K562 (cell line): ENCODE measurements at regions not wholly inside any gene's neighbourhood (a gene's known extent, or its start where the extent isn't known, plus 50 kb on each side); places are given as distances from the start of the nearest gene placed in this dataset.

Experiments used
- ATAC-seq: fragments of 200-7000 bp; cut with Tn5 transposase; 3 replicates; pipeline ENCODE4 v1.9.1; 2020; ENCODE audit warnings: moderate library complexity
- BruUV-seq: library from RNA; stranded (reverse); fragments of 400-500 nt; replicated peaks from 2 replicates; lab custom pipeline; 2021; lab: Mats Ljungman, UMichigan
- CTCF ChIA-PET: fragments of 300-600 bp; formaldehyde crosslinking; extraction: SDS; loops from one replicate; lab custom pipeline; 2021; ENCODE audit warnings: low intra/inter-chr PET ratio; lab: Yijun Ruan, JAX
- POLR2A ChIA-PET: fragments of 300-600, 350-650 bp; sonication (Branson Sonifier 250); formaldehyde crosslinking; extraction: SDS; loops from one replicate; lab custom pipeline; 2021; ENCODE audit warnings: antibody characterized with exemption, inconsistent platforms; lab: Yijun Ruan, JAX
- DNase-seq, 4 experiments: peaks; one replicate each; pipeline versions ENCODE4 v3.0.0 to v3.0.0-alpha.2; 2011 to 2018; ENCODE audit warnings: low spot score in 3 of 4, mixed read lengths in 3 of 4; ENCODE audit errors: extremely low read depth in 1 of 4
- FAIRE-seq: peaks from 2 replicates; lab custom pipeline; 2011; peaks lifted over from hg19 to GRCh38; lab: Jason Lieb, UNC
- H2AFZ ChIP-seq: 2 replicates; pipeline ENCODE4 v1.6.0; 2011; ENCODE audit warnings: low read depth, low read length, control low read depth, inconsistent platforms
- H3K27ac ChIP-seq: fragments of 200-600 bp; 3 replicates; pipeline ENCODE4 v1.8.0; 2011; ENCODE audit warnings: low read depth, mild to moderate bottlenecking, control low read depth, inconsistent platforms, low read length, moderate library complexity, mixed read lengths; ENCODE audit errors: extremely low read depth
- H3K27me3 ChIP-seq, 2 experiments: fragments of 300-600 bp in 1 of 2; 2 replicates in 1 of 2; 3 replicates in 1 of 2; pipeline versions ENCODE4 v1.6.0 to v1.8.0; 2011; ENCODE audit warnings: inconsistent platforms in 2 of 2, low read length in 2 of 2, mild to moderate bottlenecking in 1 of 2, mixed read lengths in 1 of 2, moderate library complexity in 1 of 2; ENCODE audit not compliant: control insufficient read depth in 2 of 2, insufficient read depth in 2 of 2
- H3K36me3 ChIP-seq: fragments of 300-600 bp; 3 replicates; pipeline ENCODE4 v1.8.0; 2011; ENCODE audit warnings: mild to moderate bottlenecking, low read length, inconsistent platforms; ENCODE audit not compliant: control insufficient read depth, insufficient read depth
- H3K4me1 ChIP-seq, 2 experiments: fragments of 200-600 bp in 1 of 2; replicated peaks in 1 of 2; 2 replicates in 1 of 2; 3 replicates in 1 of 2; pipeline versions ENCODE4 v1.5.1 to v1.8.0; 2011; ENCODE audit warnings: inconsistent platforms in 2 of 2, low read length in 2 of 2, mild to moderate bottlenecking in 1 of 2, mixed read lengths in 1 of 2, moderate library complexity in 1 of 2; ENCODE audit not compliant: control insufficient read depth in 2 of 2, insufficient read depth in 2 of 2
- H3K4me2 ChIP-seq: 2 replicates; pipeline ENCODE4 v1.6.1; 2011; ENCODE audit warnings: low read length, control low read depth, inconsistent platforms, mixed read lengths; ENCODE audit not compliant: insufficient read depth
- H3K4me3 ChIP-seq: fragments of 200-600 bp; sonication (generic), shearing (Covaris generic); 2 replicates; pipeline ENCODE4 v1.5.1; 2016; ENCODE audit warnings: control low read depth, inconsistent platforms
- H3K79me2 ChIP-seq: fragments of 200-600 bp; 3 replicates; pipeline ENCODE4 v1.8.0; 2011; ENCODE audit warnings: low read length, inconsistent platforms; ENCODE audit not compliant: control insufficient read depth, insufficient read depth
- H3K9ac ChIP-seq, 2 experiments: 2 replicates each; pipeline versions ENCODE4 v1.6.0 to v1.6.1; 2011; ENCODE audit warnings: low read depth in 2 of 2, low read length in 2 of 2, control low read depth in 1 of 2, inconsistent platforms in 1 of 2, mild to moderate bottlenecking in 1 of 2, mixed read lengths in 1 of 2; ENCODE audit not compliant: insufficient read depth in 1 of 2
- H3K9me1 ChIP-seq: one replicate; pipeline ENCODE4 v1.6.0; 2011; ENCODE audit warnings: inconsistent platforms, mild to moderate bottlenecking, low read length, moderate library complexity; ENCODE audit not compliant: control insufficient read depth, insufficient read depth
- H3K9me3 ChIP-seq: replicated peaks from 2 replicates; pipeline ENCODE4 v1.5.1; 2011; ENCODE audit warnings: low read depth, low read length, inconsistent platforms; ENCODE audit not compliant: control insufficient read depth, insufficient read depth
- H4K20me1 ChIP-seq: replicated peaks from 2 replicates; pipeline ENCODE4 v1.6.1; 2011; ENCODE audit warnings: low read length, inconsistent platforms, mixed read lengths; ENCODE audit not compliant: control insufficient read depth, insufficient read depth
- CCNT2 ChIP-seq: IDR thresholded peaks from 2 replicates; pipeline ENCODE4 v1.6.1; 2011; ENCODE audit warnings: borderline replicate concordance, low read depth, mild to moderate bottlenecking, moderate library complexity, mixed read lengths, low read length; ENCODE audit not compliant: insufficient read length; ENCODE audit errors: extremely low read depth
- NCOA1 ChIP-seq: fragments of 450-650 bp; IDR thresholded peaks from 2 replicates; pipeline ENCODE4 v1.6.1; 2016; ENCODE audit warnings: low read depth
- PBX2 ChIP-seq, 2 experiments: IDR thresholded peaks in 1 of 2; conservative IDR thresholded peaks in 1 of 2; 2 replicates each; pipeline ENCODE4 v1.6.1; 2016; ENCODE audit warnings: low read depth in 2 of 2, mild to moderate bottlenecking in 1 of 2, missing compliant biosample characterization in 1 of 2, missing genetic modification characterization in 1 of 2, moderate library complexity in 1 of 2
- PKNOX1 ChIP-seq: fragments of 450-650 bp; IDR thresholded peaks from 2 replicates; pipeline ENCODE4 v1.6.1; 2016
- RAD21 ChIP-seq, 2 experiments: fragments of 250-450 bp in 1 of 2; fragments of 450-650 bp in 1 of 2; sonication (Bioruptor Pico) in 1 of 2; formaldehyde crosslinking in 1 of 2; IDR thresholded peaks in 1 of 2; conservative IDR thresholded peaks in 1 of 2; 2 replicates each; pipeline versions ENCODE4 v1.4.0 to v1.8.0; 2020 to 2022; ENCODE audit warnings: mild to moderate bottlenecking in 2 of 2, moderate library complexity in 1 of 2
- SFPQ ChIP-seq: fragments of 200-400 bp; formaldehyde crosslinking; IDR thresholded peaks from 2 replicates; pipeline ENCODE4 v1.6.1; 2017; ENCODE audit warnings: mild to moderate bottlenecking, low read depth, low read length, moderate library complexity
- TBP ChIP-seq: optimal IDR thresholded peaks from 2 replicates; pipeline ENCODE3; 2011; ENCODE audit warnings: low read depth, low read length, improper control_type of control experiment
- WGBS: fragments of 100-300 bp; shearing (Covaris generic); methylation state at CpG from one replicate; pipeline ENCODE4 v1.1.6; 2016; ENCODE audit warnings: low coverage, mixed read lengths; ENCODE audit not compliant: insufficient coverage; ENCODE audit errors: missing lambda C conversion rate; 5-methylcytosine and 5-hydroxymethylcytosine counted together
- in situ Hi-C: fragments of 300-500 bp; cut with MboI; formaldehyde crosslinking; loops from 4 replicates; pipeline ENCODE4 v1.15.0; 2018; ENCODE audit warnings: inconsistent platforms, mixed read lengths
- intact Hi-C: fragments of 100-400 bp; cut with micrococcal nuclease; formaldehyde crosslinking; loops from 2 replicates; pipeline ENCODE4 v1.14.2; 2022
- TF ChIP-seq, protein P1 (sequence below): sonication (generic); formaldehyde crosslinking; IDR thresholded peaks from 2 replicates; pipeline ENCODE4 v1.8.1; 2023; ENCODE audit warnings: mild to moderate bottlenecking, missing genetic modification reagents, moderate library complexity
- TF ChIP-seq, protein P2 (sequence below), 3 experiments: IDR thresholded peaks in 2 of 3; conservative IDR thresholded peaks in 1 of 3; 2 replicates each; pipeline ENCODE4 v1.5.1; 2011 to 2012; ENCODE audit warnings: low read length in 3 of 3, mild to moderate bottlenecking in 3 of 3, control low read depth in 2 of 3, improper control_type of control experiment in 1 of 3, inconsistent platforms in 1 of 3, low read depth in 1 of 3, mixed read lengths in 1 of 3, moderate library complexity in 1 of 3; ENCODE audit not compliant: insufficient read depth in 2 of 3

DNA sequence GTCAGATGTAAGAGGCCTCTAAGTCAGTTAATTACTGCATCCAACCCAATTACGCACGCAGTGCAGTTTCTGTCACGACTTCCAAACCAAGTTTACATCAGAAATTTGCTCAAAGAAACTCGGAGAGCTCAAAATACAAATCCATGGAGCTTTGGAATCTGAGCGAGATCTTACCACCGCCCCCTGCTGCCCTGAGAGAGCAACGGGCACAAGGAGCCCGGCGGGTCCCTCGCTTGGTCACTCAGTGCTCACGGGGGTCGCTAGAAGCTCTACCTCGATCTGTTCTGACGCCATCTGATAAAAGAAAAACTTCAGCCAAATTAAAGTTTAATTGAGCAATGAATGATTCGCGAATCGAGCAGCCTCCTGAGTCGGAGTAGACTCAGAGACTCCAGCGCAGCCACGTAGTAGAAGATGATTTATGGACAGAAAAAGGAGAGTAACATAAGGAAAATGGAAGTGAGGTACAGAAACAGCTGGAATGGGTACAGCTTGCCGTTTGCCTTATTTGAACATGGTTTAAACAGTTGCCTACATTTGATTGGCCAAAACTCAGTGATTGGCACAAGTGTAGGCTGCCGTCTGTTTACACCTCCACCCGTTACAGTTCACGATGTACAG lies 232.7 kb upstream of the ATP10A start:
- no peaks in the 10 kb centered on the region for H3K9me3 ChIP-seq
- H3K4me2 ChIP-seq, result no peak overlapping the region
- peaks cover 0 to 4% of the 10 kb centered on the region in 2 experiments; a peak in 1 of 5 replicates for H3K27me3 ChIP-seq
- no peak overlapping the region for H3K4me3 ChIP-seq
- 3% methylated on average over 24 of the region's 24 CpGs for WGBS
- BruUV-seq, result no TSS peak
- DNase-seq (peak in 1 of 4 experiments; percentile 18), FAIRE-seq (no peak), ATAC-seq (peak; percentile 77)
- no peaks in the 10 kb centered on the region for H4K20me1 ChIP-seq
- CTCF ChIA-PET, result no interaction called here
- no peak overlapping the region for H3K9ac ChIP-seq
- no peak overlapping the region; the same call in 1 of the 2 replicates for H2AFZ ChIP-seq
- intact Hi-C loops (no loop called here), in situ Hi-C loops (no loop called here)
- no peaks in the 10 kb centered on the region for H3K36me3 ChIP-seq
- TF ChIP-seq RAD21 (CRISPR knock-in tag; conservative IDR thresholded peaks at IDR 0.05 in 1 of 2, IDR thresholded peaks at IDR 0.05 in 1 of 2) (peak in 1 of 2 experiments; percentile 19; a peak in 1 of 4 replicates), SFPQ (no peak), PKNOX1 (peak; percentile 40), TBP (no peak), PBX2 (CRISPR knock-in tag; IDR thresholded peaks at IDR 0.05; ENCODE audit: low read depth) (no peak), PBX2 (tag; conservative IDR thresholded peaks at IDR 0.05; ENCODE audit: low read depth) (peak; percentile 59; the same call in 1 of the 2 replicates), NCOA1 (no peak), CCNT2 (no peak)
- TF ChIP-seq, protein P1, sequence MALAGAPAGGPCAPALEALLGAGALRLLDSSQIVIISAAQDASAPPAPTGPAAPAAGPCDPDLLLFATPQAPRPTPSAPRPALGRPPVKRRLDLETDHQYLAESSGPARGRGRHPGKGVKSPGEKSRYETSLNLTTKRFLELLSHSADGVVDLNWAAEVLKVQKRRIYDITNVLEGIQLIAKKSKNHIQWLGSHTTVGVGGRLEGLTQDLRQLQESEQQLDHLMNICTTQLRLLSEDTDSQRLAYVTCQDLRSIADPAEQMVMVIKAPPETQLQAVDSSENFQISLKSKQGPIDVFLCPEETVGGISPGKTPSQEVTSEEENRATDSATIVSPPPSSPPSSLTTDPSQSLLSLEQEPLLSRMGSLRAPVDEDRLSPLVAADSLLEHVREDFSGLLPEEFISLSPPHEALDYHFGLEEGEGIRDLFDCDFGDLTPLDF, result no peak
- TF ChIP-seq, protein P2, sequence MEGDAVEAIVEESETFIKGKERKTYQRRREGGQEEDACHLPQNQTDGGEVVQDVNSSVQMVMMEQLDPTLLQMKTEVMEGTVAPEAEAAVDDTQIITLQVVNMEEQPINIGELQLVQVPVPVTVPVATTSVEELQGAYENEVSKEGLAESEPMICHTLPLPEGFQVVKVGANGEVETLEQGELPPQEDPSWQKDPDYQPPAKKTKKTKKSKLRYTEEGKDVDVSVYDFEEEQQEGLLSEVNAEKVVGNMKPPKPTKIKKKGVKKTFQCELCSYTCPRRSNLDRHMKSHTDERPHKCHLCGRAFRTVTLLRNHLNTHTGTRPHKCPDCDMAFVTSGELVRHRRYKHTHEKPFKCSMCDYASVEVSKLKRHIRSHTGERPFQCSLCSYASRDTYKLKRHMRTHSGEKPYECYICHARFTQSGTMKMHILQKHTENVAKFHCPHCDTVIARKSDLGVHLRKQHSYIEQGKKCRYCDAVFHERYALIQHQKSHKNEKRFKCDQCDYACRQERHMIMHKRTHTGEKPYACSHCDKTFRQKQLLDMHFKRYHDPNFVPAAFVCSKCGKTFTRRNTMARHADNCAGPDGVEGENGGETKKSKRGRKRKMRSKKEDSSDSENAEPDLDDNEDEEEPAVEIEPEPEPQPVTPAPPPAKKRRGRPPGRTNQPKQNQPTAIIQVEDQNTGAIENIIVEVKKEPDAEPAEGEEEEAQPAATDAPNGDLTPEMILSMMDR (IDR thresholded peaks at IDR 0.05 in 2 of 3, conservative IDR thresholded peaks at IDR 0.05 in 1 of 3; ENCODE audit: insufficient read depth in 2 of 3, low read depth in 1 of 3, low read length in 3 of 3), result peak; percentile 45 to 55 (median 48); a peak in 5 of 6 replicates
- POLR2A ChIA-PET, result interaction anchor here (0.9 to 1.5 kb wide), 3 partner anchors 9 to 20 kb away, joined by 3 read pairs; no protein-coding TSS in a partner anchor
- H3K79me2 ChIP-seq, result no peaks in the 10 kb centered on the region
- no peaks in the 10 kb centered on the region for H3K4me1 ChIP-seq
- H3K27ac ChIP-seq, result no peak overlapping the region
- H3K9me1 ChIP-seq, result no peaks in the 10 kb centered on the region
